Thyroid gland (tissue), 4 donors: ENCODE measurements at regions not wholly inside any gene's neighbourhood (a gene's known extent, or its start where the extent isn't known, plus 50 kb on each side); places are given as distances from the start of the nearest gene placed in this dataset.

ENCODE experiments used
- DNase-seq, 2 donors: peaks; one replicate each; pipeline ENCODE4 v3.0.0-alpha.2; 2019
- H3K27ac ChIP-seq, 3 donors: fragments of 200-600 bp; sonication (generic); 1 replicate in 2 of 3; 2 replicates in 1 of 3; pipeline ENCODE4 v1.5.1; 2016 to 2019; ENCODE audit warnings: mild to moderate bottlenecking in 1 of 3, moderate library complexity in 1 of 3
- H3K27me3 ChIP-seq: fragments of 200-600 bp; sonication (generic); one replicate; pipeline ENCODE4 v1.5.1; 2019
- H3K36me3 ChIP-seq, 2 donors: fragments of 200-600 bp; sonication (generic); one replicate each; pipeline ENCODE4 v1.5.1; 2016 to 2019
- H3K4me1 ChIP-seq, 2 donors: fragments of 200-600 bp; sonication (generic); one replicate each; pipeline ENCODE4 v1.5.1; 2017 to 2019
- H3K4me3 ChIP-seq, 3 donors: fragments of 200-600 bp; sonication (generic); replicated peaks in 1 of 3; 1 replicate in 2 of 3; 2 replicates in 1 of 3; pipeline ENCODE4 v1.5.1; 2016; ENCODE audit warnings: mild to moderate bottlenecking in 1 of 3
- H3K9me3 ChIP-seq: fragments of 200-600 bp; sonication (generic); one replicate; pipeline ENCODE4 v1.5.1; 2017
- POLR2A ChIP-seq, 2 donors: fragments of 450-650 bp; IDR thresholded peaks; one replicate each; pipeline ENCODE4 v1.6.1; 2017; ENCODE audit warnings: antibody characterized with exemption in 2 of 2, mild to moderate bottlenecking in 2 of 2, moderate library complexity in 1 of 2
- WGBS, 2 donors: methylation state at CpG; one replicate each; pipeline ENCODE4 v1.1.5; 2017; 5-methylcytosine and 5-hydroxymethylcytosine counted together
- intact Hi-C: fragments of 100-400 bp; cut with DNase I; formaldehyde crosslinking; loops from one replicate; pipeline ENCODE4 v1.15.1; 2023
- TF ChIP-seq, protein P1 (sequence below), 6 experiments: fragments of 200-600 bp in 3 of 6; fragments of 450-650 bp in 3 of 6; sonication (generic) in 3 of 6; IDR thresholded peaks; one replicate each; pipeline ENCODE4 v1.5.1; 2016 to 2019; ENCODE audit warnings: antibody characterized with exemption in 6 of 6, mild to moderate bottlenecking in 2 of 6, inconsistent platforms in 1 of 6, moderate library complexity in 1 of 6

DNA sequence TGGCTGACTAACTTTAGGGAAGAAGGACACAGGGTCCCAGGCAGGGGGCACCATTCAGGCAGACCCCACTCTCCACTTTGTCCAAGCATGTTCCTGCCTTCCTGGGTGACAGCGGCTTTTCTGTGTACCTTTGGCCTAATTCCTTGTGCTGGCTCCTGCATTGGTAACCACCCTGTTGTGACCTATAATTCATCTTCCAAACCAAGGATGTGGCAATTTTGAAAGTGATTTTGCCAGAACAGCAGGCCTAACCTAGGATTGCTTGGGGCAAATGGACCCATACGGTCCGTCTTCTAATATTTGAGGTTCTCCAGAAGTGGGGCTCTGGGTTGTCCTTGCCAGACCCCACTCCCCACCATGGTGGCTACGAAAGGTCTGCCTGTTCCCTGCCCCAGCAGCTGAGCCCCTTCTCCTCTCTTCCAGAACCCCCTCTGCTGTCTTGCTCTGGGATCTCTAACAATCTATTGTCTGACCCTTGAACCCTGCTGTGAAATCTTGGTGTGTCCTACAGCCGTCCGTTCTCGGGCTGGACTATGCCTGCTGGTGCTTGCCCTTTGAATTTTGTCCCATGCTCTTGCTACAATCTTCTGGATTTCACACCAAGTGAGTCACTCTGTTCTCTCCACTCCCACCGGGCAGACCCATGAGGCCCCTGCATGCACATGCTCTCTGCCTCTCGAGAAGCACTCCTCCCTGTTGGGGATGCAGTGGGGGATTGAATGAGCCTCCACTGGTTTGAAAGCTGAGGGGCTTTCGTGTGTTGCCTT is 316.0 kb downstream of the CXCL12 start:
- no peaks in the 10 kb centered on the region for H3K4me1 ChIP-seq
- no peak for DNase-seq
- TF ChIP-seq POLR2A (IDR thresholded peaks at IDR 0.05) = no peak
- TF ChIP-seq, protein P1, sequence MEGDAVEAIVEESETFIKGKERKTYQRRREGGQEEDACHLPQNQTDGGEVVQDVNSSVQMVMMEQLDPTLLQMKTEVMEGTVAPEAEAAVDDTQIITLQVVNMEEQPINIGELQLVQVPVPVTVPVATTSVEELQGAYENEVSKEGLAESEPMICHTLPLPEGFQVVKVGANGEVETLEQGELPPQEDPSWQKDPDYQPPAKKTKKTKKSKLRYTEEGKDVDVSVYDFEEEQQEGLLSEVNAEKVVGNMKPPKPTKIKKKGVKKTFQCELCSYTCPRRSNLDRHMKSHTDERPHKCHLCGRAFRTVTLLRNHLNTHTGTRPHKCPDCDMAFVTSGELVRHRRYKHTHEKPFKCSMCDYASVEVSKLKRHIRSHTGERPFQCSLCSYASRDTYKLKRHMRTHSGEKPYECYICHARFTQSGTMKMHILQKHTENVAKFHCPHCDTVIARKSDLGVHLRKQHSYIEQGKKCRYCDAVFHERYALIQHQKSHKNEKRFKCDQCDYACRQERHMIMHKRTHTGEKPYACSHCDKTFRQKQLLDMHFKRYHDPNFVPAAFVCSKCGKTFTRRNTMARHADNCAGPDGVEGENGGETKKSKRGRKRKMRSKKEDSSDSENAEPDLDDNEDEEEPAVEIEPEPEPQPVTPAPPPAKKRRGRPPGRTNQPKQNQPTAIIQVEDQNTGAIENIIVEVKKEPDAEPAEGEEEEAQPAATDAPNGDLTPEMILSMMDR (IDR thresholded peaks at IDR 0.05) = no peak
- no peak overlapping the region for H3K4me3 ChIP-seq
- H3K36me3 ChIP-seq = no peaks in the 10 kb centered on the region
- H3K9me3 ChIP-seq = no peaks in the 10 kb centered on the region
- intact Hi-C loops = no loop called here
- WGBS, 2 donors = 83 to 89% methylated on average over 10 of the region's 10 CpGs
- H3K27ac ChIP-seq = peak overlapping the region in 1 of 3 donors; percentile 24
- H3K27me3 ChIP-seq = no peaks in the 10 kb centered on the region

DNA sequence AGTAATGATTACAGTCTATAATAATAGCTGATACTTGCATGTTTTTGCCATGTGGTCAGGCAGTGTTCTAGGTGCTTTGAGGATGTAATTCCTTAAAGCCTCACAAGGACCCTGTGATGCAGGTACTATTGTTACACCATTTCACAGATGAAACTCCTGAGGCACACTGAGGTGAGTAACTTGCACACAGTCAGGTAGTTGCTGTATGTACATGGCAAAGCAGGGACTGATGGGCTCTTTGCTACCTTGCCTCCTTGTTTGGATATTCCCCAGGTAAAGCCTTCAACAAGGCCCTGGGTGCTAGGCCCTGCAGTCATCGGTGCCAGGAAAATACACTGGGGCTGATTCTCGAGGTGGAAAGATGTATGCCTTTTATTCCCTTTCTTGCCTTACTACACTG is 317.5 kb downstream of the CXCL12 start:
- Histone ChIP-seq H3K27ac (no peak overlapping the region), H3K9me3 (no peaks in the 10 kb centered on the region), H3K36me3 (no peaks in the 10 kb centered on the region), H3K4me1 (no peaks in the 10 kb centered on the region), H3K27me3 (no peaks in the 10 kb centered on the region), H3K4me3 (no peak overlapping the region)
- DNase-seq = no peak
- intact Hi-C loops = no loop called here
- TF ChIP-seq POLR2A (IDR thresholded peaks at IDR 0.05) = no peak
- TF ChIP-seq, protein P1 (IDR thresholded peaks at IDR 0.05) = no peak
- 95 to 97% methylated on average over 2 of the region's 2 CpGs for WGBS, 2 donors

DNA sequence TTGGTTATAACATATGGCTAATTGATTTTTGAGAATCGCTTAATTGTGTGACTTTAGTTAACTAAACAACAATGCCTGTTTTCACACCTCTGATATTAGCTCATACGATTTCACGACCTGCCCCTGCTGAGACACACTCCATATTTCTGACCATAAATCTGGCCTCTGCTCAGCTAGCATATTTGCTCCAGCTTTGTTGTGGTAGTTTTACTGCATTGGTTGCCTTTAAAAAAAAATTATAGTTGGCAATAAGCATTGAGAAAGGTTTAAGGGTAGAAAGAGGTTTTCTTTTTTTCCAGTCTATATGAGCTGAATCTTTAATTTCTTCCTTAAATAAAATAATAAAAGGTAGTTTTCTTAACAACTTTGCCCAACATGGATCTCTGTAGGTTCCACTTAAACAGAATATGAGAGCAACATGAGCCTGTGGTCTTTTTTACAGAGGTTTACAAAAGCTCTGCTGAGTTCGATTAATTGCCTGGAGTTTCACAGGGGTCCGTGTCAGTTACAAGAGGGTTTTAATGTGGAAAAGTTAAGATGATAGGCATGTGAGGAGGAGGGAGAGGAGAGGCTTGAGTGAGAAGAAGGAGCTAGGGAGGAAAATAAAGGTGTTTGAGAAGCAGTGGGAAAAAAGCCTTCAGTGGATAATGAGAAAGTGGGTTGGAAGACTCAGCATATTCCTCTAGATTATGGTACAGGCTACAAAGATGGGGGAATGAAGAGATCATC is 318.2 kb downstream of the CXCL12 start:
- TF ChIP-seq, protein P1 (IDR thresholded peaks at IDR 0.05) = no peak
- TF ChIP-seq POLR2A (IDR thresholded peaks at IDR 0.05) = no peak
- no peaks in the 10 kb centered on the region for H3K4me1 ChIP-seq
- DNase-seq = no peak
- intact Hi-C loops = no loop called here
- no peaks in the 10 kb centered on the region for H3K36me3 ChIP-seq
- H3K9me3 ChIP-seq = no peaks in the 10 kb centered on the region
- 84 to 86% methylated on average over 5 of the region's 5 CpGs for WGBS, 2 donors
- no peak overlapping the region for H3K27ac ChIP-seq
- no peak overlapping the region for H3K4me3 ChIP-seq
- no peaks in the 10 kb centered on the region for H3K27me3 ChIP-seq

DNA sequence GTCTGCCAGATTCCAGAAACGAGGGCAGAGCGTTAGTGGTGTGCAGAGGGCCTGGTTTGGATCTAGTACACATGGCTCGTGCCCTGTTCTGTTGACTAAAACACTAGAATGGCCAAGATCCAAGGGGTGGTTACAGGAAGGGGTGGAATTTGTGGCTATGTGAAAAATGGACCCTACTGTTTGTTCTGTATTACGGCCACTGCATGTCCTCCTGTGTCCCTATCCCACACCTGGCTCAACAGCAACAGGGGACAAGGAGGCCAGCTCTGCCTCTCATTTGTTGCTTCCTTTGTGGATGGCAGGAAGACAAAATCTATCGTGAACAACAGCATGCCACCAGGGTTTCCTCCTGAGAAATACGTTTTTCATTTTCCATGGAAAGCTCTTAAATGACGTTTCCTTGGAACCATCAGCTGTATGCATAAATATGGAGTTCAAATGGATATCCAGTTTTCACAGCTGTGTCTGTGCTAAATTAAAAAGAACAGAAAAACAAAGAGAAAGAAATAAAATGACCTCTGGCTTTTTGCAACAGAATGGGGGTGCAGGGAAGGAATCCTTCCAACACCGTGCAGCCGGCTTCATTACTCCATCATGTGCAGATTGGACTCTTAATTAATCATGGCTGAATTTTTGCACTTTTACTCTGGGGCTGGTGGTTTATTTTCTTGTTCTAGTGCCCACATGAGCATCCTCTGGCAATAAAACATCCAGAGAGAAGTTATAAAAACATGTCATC is 318.9 kb downstream of the CXCL12 start:
- Histone ChIP-seq H3K4me1 (no peaks in the 10 kb centered on the region), H3K36me3 (no peaks in the 10 kb centered on the region), H3K27ac (no peak overlapping the region), H3K9me3 (no peaks in the 10 kb centered on the region), H3K4me3 (no peak overlapping the region), H3K27me3 (no peaks in the 10 kb centered on the region)
- intact Hi-C loops = no loop called here
- 71 to 76% methylated on average over 9 of the region's 9 CpGs for WGBS, 2 donors
- no peak for DNase-seq
- TF ChIP-seq, protein P1 (IDR thresholded peaks at IDR 0.05) = no peak
- TF ChIP-seq POLR2A (IDR thresholded peaks at IDR 0.05) = no peak
